Endodermal cell (in vitro differentiated cells): ENCODE measurements at regions not wholly inside any gene's neighbourhood (a gene's known extent, or its start where the extent isn't known, plus 50 kb on each side); places are given as distances from the start of the nearest gene placed in this dataset.

ENCODE experiments used
- DNase-seq: peaks from one replicate; pipeline ENCODE4 v3.0.0-alpha.2; 2017
- H3K27ac ChIP-seq: 2 replicates; pipeline ENCODE4 v1.5.1; 2013; ENCODE audit warnings: mild to moderate bottlenecking, low read depth, low read length, moderate library complexity
- H3K27me3 ChIP-seq: 2 replicates; pipeline ENCODE4 v1.6.1; 2013; ENCODE audit warnings: mild to moderate bottlenecking, low read length, moderate library complexity; ENCODE audit not compliant: insufficient read depth, control insufficient read depth, poor library complexity, severe bottlenecking
- H3K36me3 ChIP-seq: 2 replicates; pipeline ENCODE4 v1.7.0; 2013; ENCODE audit warnings: mild to moderate bottlenecking, low read length, moderate library complexity; ENCODE audit not compliant: control insufficient read depth, insufficient read depth
- H3K4me1 ChIP-seq: one replicate; pipeline ENCODE4 v1.7.0; 2013; ENCODE audit warnings: low read length; ENCODE audit not compliant: control insufficient read depth, insufficient read depth
- H3K4me3 ChIP-seq: 2 replicates; pipeline ENCODE4 v1.5.1; 2013; ENCODE audit warnings: mild to moderate bottlenecking, low read length, moderate library complexity
- H3K9ac ChIP-seq: 2 replicates; pipeline ENCODE4 v1.6.1; 2013; ENCODE audit warnings: mild to moderate bottlenecking, low read length, moderate library complexity; ENCODE audit not compliant: poor library complexity, severe bottlenecking; ENCODE audit errors: extremely low read depth
- H3K9me3 ChIP-seq: 2 replicates; pipeline ENCODE4 v1.6.1; 2013; ENCODE audit warnings: mild to moderate bottlenecking, low read length, moderate library complexity; ENCODE audit not compliant: control insufficient read depth
- H3K27ac Mint-ChIP-seq: 2 replicates; pipeline ENCODE4 v1.8.0; 2020; ENCODE audit warnings: mixed read lengths
- H3K27me3 Mint-ChIP-seq: 2 replicates; pipeline ENCODE4 v1.8.0; 2021; ENCODE audit warnings: mild to moderate bottlenecking, mixed read lengths; ENCODE audit not compliant: insufficient read depth
- H3K36me3 Mint-ChIP-seq: 2 replicates; pipeline ENCODE4 v1.8.0; 2020; ENCODE audit warnings: low read depth, mixed read lengths
- H3K4me1 Mint-ChIP-seq: 2 replicates; pipeline ENCODE4 v1.8.0; 2020; ENCODE audit warnings: mixed read lengths
- H3K4me3 Mint-ChIP-seq: 2 replicates; pipeline ENCODE4 v1.8.0; 2020; ENCODE audit warnings: mild to moderate bottlenecking, moderate library complexity, mixed read lengths
- H3K9me3 Mint-ChIP-seq: 2 replicates; pipeline ENCODE4 v1.8.0; 2020; ENCODE audit warnings: mild to moderate bottlenecking, mixed read lengths
- CTCF ChIP-seq: fragments of 200-600 bp; sonication (generic); conservative IDR thresholded peaks from 2 replicates; pipeline ENCODE4 v1.5.0; 2021; ENCODE audit warnings: antibody characterized with exemption, mild to moderate bottlenecking
- WGBS, 2 experiments: methylation state at CpG; one replicate each; pipeline versions ENCODE4 v1.1.5 to v1.1.7; 2013; ENCODE audit warnings: missing lambda C conversion rate in 2 of 2, mixed read lengths in 1 of 2; ENCODE audit not compliant: insufficient coverage in 1 of 2, insufficient read length in 1 of 2; 5-methylcytosine and 5-hydroxymethylcytosine counted together

DNA sequence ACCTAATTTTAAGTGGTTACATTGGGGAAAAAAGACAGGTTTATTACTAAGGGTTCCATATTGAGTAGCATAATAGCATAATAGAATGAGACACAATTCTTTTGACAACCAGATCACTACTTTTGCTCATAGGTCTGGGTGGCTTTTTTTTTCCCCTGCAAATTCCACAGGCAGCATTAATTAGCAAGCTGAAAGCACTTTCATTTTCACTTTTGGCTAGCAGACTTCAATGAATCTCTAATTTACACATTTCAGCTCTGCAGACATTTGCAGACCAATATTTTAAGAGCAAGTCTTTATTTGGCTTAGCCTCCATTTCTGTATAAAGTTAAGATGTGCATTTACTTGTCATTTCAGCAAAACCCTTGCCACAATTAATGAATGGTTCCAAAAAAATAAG, 185.5 kb downstream of the NOL4 start:
- no peaks in the 10 kb centered on the region for H3K27me3 ChIP-seq
- no peak overlapping the region for H3K4me3 Mint-ChIP-seq
- H3K4me3 ChIP-seq = no peak overlapping the region
- no peak for DNase-seq
- H3K27ac ChIP-seq = no peak overlapping the region
- H3K27ac Mint-ChIP-seq = no peak overlapping the region
- no peak overlapping the region for H3K9ac ChIP-seq
- H3K27me3 Mint-ChIP-seq = no peaks in the 10 kb centered on the region
- H3K9me3 Mint-ChIP-seq = no peaks in the 10 kb centered on the region
- H3K36me3 ChIP-seq = no peaks in the 10 kb centered on the region
- H3K9me3 ChIP-seq = no peaks in the 10 kb centered on the region
- TF ChIP-seq CTCF = no peak
- peaks cover 3% of the 10 kb centered on the region for H3K4me1 ChIP-seq
- no peaks in the 10 kb centered on the region for H3K36me3 Mint-ChIP-seq
- peaks cover 13% of the 10 kb centered on the region for H3K4me1 Mint-ChIP-seq

- TF ChIP-seq CTCF = no peak
- no peaks in the 10 kb centered on the region for H3K36me3 Mint-ChIP-seq
- Histone ChIP-seq H3K27me3 (no peaks in the 10 kb centered on the region), H3K4me1 (peaks cover 3% of the 10 kb centered on the region), H3K27ac (no peak overlapping the region), H3K9me3 (no peaks in the 10 kb centered on the region), H3K9ac (no peak overlapping the region), H3K4me3 (no peak overlapping the region), H3K36me3 (no peaks in the 10 kb centered on the region)
- DNase-seq = no peak
- H3K27ac Mint-ChIP-seq = no peak overlapping the region
- no peaks in the 10 kb centered on the region for H3K27me3 Mint-ChIP-seq
- no peak overlapping the region for H3K4me3 Mint-ChIP-seq
- no peaks in the 10 kb centered on the region for H3K9me3 Mint-ChIP-seq
- H3K4me1 Mint-ChIP-seq = peaks cover 13% of the 10 kb centered on the region
Measured at GRCh38 chr18:34038086-34038485, 186.6 kb downstream of the NOL4 start.

GRCh38 chr18:34033968-34034367, 190.7 kb downstream of the NOL4 start:
- Histone ChIP-seq H3K4me1 (no peaks in the 10 kb centered on the region), H3K36me3 (no peaks in the 10 kb centered on the region), H3K9me3 (no peaks in the 10 kb centered on the region), H3K27me3 (no peaks in the 10 kb centered on the region), H3K27ac (no peak overlapping the region), H3K4me3 (no peak overlapping the region), H3K9ac (no peak overlapping the region)
- Mint-ChIP-seq H3K4me1 (no peaks in the 10 kb centered on the region), H3K4me3 (no peak overlapping the region), H3K27me3 (no peaks in the 10 kb centered on the region), H3K27ac (no peak overlapping the region), H3K36me3 (no peaks in the 10 kb centered on the region), H3K9me3 (no peaks in the 10 kb centered on the region)
- 88 to 100% methylated on average over 2 to 3 of the region's 4 CpGs for WGBS, 2 experiments
- no peak for DNase-seq
- TF ChIP-seq CTCF = no peak
